HG03103 (cell line): ENCODE measurements at regions not wholly inside any gene's neighbourhood (a gene's known extent, or its start where the extent isn't known, plus 50 kb on each side); places are given as distances from the start of the nearest gene placed in this dataset.
"Not testable (repeated sequence)": the region's sequence is repeated elsewhere in the genome, so short reads cannot be mapped to it uniquely, and the experiment has no call there.

ENCODE experiments used
- ATAC-seq: cut with Tn5 transposase; IDR thresholded peaks from one replicate; pipeline ENCODE4 v1.9.1; 2021; ENCODE audit warnings: low read depth; ENCODE audit not compliant: unreplicated experiment

DNA sequence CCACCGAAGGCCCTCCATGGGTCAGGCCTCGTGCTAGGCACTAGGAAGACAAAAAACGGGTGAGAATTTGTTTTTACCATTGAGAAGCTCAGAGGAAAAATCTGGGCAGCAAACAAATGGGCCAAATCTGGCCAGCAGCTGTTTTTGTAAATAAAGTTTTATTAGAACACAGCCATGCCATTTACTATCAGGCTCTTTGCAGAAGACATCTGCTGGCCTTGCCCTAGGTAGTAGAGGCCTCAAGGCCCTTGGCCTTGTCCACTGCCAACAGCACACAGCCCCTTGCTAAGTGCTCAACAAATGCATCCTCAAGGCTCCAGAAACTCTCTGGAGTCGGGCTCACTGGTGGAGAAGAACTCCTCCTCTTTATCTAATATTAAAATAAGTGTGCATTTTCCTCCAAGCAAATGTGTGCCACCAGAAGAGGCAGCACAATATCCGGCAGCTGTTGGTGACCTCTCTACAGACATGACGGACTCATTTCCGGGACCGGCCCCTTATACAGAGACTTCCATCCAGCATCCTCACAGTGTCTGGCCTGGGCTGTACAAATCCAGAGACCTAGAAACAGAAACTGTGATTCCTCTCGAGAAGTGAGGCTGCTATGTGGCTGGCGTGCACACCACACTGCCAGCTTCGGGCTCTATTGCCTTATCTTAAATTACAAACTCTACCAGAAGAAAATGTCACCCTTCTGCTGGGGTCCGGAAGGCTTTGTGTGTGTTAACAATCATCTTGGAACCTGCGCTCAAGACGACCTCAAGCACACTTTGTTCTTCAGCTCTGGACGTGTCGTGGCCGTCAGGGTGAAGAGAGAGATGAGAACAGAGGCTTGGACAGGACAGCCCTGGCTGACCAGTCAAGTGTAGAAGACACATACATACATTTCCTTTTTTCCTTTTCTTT, 203.9 kb downstream of the TOMM20 start:
- ATAC-seq: no peak

DNA sequence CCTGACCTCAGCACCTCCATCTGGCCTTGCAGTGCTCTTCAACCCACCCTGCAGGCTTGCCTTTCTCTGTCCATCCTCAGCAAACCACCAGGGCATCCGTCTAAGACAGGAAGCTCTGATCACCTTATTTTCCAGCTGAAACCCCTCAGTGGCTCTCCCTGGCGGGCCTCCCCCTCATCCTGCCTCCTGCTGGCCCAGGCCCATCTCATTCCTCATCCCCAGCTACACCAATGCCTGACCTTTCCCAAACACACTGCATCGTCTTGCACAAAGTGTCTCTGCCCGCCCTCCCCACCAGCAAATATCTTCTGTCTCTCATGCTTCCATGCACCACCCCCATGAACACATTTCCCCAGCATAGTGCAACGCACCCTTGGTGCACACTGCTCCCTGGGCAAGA, 205.0 kb downstream of the TOMM20 start:
- ATAC-seq: no peak

DNA sequence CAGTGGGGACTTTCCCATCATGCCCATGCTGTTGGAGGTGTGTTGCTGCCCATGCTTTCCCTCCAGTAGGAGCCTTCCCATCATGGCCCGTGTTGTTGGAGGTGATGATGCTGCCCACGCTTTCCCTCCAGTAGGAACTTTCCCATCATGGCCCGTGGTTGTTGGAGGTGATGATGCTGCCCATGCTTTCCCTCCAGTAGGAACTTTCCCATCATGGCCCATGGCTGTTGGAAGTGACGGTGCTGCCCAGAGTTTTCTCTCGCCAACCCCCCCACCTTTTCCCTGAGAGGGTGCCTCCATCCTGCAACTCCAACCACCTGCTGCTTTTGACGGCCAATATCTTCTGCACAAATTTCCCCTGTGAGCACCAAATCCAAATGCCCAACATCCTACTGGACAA, 205.7 kb downstream of the TOMM20 start:
- ATAC-seq: no peak

DNA sequence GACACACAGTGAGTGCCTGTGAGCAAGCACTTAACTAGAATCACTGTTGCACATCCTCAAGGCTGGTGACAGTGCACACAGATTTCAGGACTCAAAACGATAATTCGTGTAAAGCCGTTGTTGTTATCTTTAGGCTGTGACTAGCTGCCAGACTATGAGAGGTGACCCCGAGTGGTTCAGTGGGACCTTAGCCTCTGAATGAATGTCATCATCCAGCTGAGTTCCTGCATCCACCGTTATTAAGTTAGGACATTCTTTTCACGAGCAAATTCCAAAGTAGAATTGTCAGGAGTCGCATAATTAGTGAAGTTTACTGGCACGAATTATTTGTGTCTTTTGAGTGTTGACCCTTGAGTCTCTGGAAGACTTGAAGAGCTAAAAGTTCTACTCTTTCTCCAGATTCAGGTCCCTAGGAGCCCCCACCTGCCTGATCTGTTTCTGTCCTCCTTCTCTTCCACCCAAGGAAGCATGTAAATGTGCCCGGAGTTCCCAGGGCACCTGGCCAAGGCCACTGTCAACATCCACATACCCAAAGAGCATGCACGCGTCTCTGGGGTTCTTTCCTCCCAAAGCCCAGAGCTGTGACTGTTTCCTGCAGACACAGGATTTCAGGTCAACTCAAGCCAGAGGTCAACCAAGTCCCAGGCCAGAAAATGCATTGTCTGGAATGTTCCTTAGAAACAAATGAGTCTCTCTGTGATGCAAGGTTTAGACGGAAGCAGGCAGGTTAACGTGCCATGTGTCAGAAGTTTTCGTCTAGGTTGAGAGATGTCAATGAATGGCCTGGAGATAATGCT, 207.2 kb downstream of the TOMM20 start:
- ATAC-seq: no peak

DNA sequence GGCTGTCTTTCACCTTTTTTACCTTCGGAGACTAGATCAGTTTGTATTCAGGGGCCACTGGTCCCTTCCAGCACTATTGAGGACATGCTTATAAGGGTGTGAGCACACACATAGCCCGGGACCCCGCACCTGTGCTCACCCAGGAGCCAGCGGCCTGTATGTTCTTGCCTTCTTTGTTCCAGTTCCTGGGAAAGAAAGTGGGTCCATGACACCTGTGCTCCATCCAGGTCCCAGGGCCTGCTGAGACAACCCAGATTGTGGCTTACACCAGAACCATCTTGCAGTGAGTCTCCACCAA, 207.8 kb downstream of the TOMM20 start:
- ATAC-seq: no peak

DNA sequence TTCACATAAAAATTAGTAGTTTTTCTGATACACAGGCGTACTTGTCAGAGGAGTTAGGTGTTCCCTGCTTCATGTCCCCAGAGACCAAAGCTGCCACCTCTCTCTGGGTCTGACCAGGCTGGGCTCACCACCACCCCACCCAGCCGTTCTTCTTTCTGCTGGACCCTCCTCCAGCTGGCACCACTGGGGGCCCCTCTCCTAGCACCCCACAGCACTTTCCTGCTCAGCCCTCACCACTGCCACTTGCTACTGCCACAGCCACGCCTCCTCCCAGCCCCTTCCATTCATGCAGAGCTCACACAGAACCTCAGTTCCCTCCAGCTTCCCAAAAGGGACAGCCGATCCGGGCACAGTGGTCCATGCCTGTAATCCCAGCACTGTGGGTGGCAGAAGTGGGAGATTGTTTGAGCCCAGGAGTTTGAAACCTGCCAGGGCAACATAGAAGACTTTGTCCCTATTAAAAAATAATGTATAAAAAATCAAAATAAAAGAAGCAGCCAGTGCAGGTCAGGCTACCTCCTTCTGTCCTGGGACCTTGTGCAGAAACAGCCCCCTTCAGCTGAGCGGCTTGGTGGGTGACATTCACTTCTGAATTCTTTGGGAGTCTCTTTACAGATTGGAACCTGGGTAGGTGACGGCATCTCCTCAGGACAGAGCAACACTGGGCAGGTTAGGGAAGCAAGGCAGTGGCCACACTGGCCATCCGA, 208.3 kb downstream of the TOMM20 start:
- no peak for ATAC-seq

DNA sequence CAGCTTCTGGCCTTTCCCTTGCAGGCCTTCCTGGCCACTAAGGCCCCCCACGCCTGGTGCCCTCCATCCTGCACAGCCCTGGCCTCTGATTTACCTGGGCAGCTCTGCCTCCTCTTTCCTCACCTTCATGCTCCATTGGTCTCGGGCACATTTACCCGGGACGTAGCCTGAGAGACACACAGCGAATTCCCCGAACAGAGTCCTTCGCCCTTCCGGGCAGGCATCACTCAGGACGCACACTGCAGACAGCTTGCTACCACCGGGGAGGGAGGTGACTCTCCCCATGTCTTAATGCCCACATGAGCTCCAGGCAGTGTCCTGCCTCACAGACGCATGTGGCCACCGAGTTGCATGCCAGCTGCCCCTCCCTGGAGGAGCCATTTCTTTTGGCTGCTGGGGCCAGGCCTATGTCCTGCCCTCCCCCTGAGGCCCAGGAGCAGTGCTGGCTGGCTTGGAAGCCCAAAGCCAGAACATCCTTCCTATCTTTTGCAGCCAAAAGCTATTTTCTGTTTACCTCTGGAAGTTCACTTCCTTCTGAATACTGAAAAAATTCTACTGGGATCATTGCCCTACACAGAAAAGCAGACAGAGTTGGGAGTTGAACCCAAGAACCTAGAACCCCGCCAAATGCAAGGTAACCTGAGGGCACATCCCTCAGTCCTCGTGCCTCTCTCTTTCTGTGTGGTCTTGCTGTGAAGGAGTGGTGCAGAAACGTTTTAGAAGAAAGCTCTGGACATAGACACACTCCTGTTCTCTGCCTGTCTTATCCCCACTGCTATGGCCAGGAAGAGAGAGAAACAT, 209.5 kb downstream of the TOMM20 start:
- ATAC-seq: no peak

DNA sequence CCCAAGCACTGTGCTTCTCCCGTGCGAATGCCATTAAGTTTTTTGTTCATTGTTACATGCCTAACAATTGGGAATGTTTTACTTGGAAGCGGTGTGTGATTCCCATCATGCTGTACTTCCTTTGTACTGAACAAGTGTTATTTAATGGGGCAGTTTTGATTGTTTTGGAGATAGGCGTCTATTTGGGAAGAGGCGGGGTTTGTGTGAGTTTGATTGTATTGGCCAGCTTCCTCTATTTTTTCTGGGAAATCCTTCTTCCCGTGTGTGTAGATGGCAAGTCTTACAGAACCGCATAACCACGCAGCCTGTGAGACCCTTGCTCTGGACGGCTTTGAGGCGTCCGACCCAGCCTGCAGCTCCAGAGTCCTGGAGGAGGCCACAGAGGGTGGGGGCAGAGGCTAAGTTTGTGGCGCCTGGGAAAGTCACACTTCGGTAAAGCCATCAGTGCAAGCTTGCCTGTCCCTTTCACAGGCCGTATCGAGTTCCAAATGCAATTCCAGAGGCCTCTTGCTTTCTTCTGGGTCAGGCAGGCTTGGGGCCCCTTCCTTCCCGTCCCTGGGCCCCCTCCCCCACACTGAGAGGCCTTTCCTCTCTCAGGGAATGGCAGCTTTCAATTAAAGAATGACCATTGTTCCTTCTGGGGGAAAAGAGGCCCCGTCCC, 210.3 kb downstream of the TOMM20 start:
- ATAC-seq: no peak

DNA sequence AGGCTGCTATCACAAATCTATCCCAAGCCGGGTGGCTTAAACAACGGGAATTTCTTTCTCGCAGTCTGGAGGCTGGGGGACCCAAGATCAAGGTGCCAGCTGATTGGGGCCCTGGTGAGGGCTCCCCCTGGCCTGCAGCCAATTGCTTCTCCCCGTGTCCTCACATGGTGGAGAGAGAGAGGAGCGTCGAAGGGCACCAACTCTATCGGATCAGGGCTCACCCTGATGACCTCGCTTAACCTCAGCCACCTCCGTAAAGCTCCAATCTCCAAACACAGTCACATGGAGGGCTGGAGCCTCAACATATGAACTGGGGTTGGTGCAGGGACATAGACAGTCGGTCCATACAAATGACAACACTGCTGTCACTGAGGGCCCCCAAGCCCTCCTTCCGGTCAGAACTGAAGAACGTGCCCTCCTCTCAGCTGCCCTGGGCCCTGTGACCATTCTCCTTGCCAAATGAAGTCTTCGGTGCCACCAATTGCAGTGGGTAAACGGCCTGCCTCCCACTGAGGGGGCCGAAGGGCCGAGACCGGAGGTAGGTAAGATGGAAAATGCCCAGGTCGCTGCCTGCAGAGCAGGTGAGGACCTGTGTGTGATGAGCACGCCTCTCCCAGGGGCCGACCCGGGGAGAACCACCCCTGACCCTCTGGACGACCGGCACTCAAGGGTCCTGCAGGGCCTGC, 211.0 kb downstream of the TOMM20 start:
- no peak for ATAC-seq

DNA sequence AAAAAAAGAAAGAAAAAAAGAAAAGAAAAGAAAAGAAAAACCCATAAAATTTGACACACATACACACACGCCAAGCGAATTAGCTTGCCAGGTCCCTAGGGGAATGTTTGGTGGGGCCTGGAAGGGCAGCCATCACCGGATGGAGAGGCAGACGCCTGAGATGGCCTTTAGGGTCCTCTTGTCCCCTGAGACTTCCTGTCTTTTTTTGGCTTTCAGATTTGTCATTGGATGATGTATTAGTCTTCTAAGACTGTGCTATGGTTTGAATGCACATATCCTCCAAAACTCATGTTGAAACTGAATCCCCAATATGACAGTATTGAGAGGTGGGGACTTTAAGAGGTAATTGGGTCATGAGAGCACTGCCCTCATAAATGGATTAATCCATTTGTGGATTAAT, 211.8 kb downstream of the TOMM20 start:
- no peak for ATAC-seq

DNA sequence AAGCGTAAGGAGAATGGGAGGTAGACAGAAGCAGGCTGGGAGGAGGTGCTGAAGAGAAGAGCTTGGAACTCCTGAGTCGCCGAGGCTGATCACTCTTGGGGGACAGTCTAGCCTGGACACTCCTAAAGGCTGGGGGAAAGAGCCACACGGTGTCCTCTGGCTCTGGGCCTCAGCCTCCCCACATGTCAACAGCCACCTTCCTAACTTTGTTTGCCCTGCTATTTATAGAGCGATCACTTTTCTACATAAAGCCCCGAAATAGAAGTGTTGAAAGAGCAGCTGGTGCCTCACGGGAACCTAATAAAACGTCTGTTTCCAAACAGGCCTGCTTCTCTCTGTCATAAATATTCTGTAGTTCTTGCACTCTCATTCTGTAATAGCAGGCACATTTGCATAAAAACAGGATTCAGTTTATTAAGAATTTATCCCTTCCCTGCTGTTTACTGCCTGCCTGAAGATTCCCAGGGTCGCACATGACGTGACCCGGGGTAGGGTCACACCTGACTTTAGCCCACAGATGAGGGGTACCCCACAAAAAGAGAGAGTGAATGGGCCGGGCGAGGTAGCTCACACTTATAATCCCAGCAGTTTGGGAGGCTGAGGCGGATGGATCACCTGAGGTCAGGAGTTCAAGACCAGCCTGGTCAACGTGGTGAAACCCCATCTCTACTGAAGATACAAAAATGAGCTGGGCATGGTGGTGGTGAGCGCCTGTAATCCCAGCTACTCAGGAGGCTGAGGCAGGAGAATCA, 212.5 kb downstream of the TOMM20 start:
- no peak for ATAC-seq

DNA sequence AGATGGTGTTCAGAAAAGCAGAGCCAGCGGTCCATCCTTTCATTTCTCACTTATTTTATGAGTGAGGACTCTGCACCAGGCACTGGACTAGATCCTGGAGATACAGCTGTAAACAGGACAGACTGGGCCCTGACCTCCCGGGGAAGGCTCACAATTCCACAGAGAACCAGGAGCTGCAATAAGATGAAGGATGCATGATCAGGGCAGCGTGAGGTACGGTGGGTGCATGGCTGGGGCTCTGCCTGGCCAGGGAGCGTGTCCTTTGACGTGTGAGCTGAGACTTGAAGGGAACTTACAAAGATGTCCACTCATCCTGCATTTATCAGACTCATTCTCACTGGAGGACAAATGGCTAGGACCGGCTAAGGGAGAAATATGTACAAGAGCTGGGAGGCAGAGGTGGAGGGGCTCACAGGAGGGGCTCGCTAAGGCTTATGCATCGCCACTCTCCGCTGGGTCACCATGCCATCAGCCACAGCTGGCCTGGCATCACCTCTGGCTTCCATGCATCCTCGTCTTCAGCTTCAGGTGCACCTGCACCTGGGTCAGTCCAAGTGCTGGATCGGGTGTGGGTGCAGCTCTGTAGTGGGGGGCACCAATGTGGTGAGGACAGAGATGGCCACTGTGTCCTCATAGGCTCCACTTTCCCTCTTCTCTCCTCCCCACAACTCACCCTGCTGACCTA, 213.9 kb downstream of the TOMM20 start:
- ATAC-seq: no peak

DNA sequence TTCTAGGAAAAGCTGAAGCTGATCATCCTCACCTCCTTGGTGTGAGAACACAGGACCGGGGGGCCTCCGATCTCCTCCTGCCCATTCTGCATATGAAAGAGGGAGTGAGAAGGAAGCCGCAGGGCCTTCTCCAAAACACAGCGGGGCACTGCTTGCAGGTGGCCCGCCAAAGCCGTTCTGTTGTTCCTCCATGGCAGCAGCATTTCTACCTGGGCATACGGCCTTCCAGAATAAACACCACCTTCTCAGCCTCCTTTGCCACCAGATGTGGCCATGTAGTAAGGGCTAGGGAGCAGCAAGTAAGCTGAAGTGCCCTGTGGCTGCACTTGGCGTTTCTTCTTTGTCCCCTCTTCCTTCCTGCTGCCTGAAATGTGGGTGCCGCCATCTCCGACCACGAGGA, 214.9 kb downstream of the TOMM20 start:
- ATAC-seq: no peak

DNA sequence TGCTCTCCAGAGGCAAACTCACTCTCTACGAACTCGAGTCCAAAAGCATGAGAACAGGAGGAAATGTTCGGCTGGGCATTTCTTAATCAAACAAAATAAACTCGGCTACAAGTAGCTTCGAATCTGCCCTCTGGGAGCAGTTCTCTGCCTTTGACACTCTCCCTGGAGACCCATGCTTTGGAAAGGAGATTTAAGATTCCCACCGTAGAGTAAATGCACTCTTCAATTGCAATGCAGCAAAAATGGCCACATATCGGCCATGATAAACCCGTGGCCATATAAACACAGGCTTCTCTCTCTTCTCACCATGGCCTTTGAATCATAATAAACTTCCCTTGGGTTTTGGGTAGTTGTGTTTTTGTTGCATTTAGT, 215.4 kb downstream of the TOMM20 start:
- ATAC-seq: no peak

DNA sequence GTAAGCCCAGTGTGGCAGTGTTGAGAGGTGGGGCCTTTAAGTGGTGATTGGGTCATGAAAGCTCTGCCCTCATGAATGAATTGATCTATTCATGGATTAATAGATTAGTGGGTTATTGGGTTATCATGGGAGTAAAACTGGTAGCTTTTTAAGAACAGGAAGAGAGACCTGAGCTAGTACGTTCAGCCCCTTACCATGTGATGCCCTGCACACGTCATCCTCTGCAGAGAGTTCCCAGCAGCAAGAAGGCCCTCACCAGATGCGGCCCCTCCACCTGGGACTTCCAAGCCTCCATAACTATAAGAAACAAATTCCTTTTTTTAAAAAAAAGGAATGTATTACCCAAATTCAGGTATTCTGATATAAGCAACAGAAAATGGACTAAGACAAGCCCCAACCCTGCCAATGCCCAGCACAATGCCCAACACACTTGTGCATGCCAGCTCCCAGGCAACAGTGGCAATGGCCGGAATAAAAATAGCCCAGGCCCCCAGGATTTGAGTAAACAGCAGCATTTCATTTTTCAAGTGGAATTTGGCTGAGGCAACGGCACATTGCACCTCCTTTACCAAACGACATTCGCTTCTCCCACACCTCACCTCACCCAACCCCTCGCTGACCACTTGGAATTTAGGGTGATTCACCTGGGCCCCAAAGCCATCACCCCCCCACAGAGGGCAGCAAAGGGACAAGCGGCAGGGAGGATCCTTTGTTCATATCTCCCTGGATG, 215.9 kb downstream of the TOMM20 start:
- ATAC-seq: no peak

DNA sequence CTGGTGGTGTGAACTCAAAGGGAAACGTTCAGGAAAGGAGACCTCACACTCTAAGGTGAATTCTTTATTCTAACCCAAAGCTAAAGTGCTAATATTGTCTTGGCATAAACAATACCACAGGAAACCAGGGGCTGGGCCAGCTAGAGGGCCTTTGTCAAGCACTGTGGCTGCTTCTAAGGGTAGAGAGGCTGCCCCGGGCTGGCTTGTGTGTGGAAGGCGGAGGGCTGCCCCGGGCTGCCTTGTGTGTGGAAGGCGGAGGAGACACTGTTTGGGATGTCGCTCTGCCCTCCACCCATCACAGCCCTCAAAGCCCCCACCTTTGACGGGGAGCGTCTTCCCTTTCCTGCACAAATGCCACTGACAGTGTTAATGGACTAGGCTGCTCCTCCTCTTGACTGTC, 216.8 kb downstream of the TOMM20 start:
- ATAC-seq: no peak

DNA sequence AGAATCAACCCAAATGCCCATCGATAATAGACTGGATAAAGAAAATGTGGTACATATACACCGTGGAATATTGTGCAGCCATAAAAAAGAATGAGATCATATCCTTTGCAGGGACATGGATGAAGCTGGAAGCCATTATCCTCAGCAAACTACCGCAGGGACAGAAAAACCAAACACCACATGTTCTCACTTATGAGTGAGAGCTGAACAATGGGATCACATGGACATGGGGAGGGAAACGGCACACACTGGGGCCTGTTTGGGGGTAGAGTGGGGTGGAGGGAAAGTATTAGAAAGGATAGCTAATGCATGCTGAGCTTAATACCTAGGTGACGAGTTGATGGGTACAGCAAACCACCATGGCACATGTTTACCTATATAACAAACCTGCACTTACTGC, 217.5 kb downstream of the TOMM20 start:
- ATAC-seq: not testable (repeated sequence)

DNA sequence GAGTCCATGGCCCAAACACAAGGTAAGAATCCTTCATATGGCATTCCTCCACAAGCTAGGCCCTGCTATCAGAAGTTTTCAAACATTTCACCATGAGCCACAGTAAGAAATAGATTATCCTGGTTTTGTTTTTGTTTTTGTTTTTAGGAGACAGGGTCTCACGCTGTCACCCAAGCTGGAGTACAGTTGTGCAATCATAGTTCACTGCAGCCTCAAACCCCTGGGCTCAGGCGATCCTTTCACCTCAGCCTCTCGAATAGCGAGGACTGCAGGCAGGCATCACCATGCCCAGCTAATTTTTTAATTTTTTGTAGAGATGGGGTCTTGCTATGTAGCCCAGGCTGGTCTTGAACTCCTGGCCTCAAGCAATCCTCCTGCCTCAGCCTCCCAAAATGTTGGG, 218.8 kb downstream of the TOMM20 start:
- no peak for ATAC-seq
